ENCODE measurements at regions not wholly inside any gene's neighbourhood (a gene's known extent, or its start where the extent isn't known, plus 50 kb on each side); places are given as distances from the start of the nearest gene placed in this dataset.

GRCh38 chr7:49022448-49022847, 98.1 kb downstream of the CDC14C start (continued):
- TF ChIP-seq JAZF1 (CRISPR knock-in tag; IDR thresholded peaks at IDR 0.05) (no peak), KAT7 (CRISPR knock-in tag; IDR thresholded peaks at IDR 0.05; ENCODE audit: borderline replicate concordance) (no peak), FOXJ3 (CRISPR knock-in tag; IDR thresholded peaks at IDR 0.05; ENCODE audit: borderline replicate concordance) (no peak), ZNF396 (CRISPR knock-in tag; IDR thresholded peaks at IDR 0.05; ENCODE audit: borderline replicate concordance) (no peak), CDX4 (CRISPR knock-in tag; IDR thresholded peaks at IDR 0.05; ENCODE audit: borderline replicate concordance) (no peak), CTCF (IDR thresholded peaks at IDR 0.05) (no peak)

- Mint-ChIP-seq H3K36me3 (peaks cover 9% of the 10 kb centered on the region), H3K27ac (peak overlapping the region; percentile 83), H3K9me3 (peaks cover 10% of the 10 kb centered on the region), H3K4me3 (no peak overlapping the region), H3K4me1 (peaks cover 57% of the 10 kb centered on the region), H3K27me3 (ENCODE audit: low read depth) (no peaks in the 10 kb centered on the region)
- peak; percentile 59 for DNase-seq (ENCODE audit: low spot score)
- ATAC-seq: peak; percentile 83
- ChIA-PET POLR2A (no interaction called here), CTCF (interaction anchor here (1.3 to 2.0 kb wide), 2 partner anchors 15 to 21 kb away, joined by 3 to 7 read pairs; no protein-coding TSS in a partner anchor)
- TF ChIP-seq ZSCAN18 (CRISPR knock-in tag; IDR thresholded peaks at IDR 0.05) (no peak), SMAD3 (CRISPR knock-in tag; IDR thresholded peaks at IDR 0.05; ENCODE audit: borderline replicate concordance) (no peak), NFATC4 (CRISPR knock-in tag; IDR thresholded peaks at IDR 0.05) (no peak), IRF2 (CRISPR knock-in tag; IDR thresholded peaks at IDR 0.05; ENCODE audit: borderline replicate concordance, low read depth) (no peak), USF1 (CRISPR knock-in tag; IDR thresholded peaks at IDR 0.05) (no peak), E2F5 (CRISPR knock-in tag; IDR thresholded peaks at IDR 0.05) (peak; percentile 34; the same call in 1 of the 2 replicates), MXD4 (CRISPR knock-in tag; IDR thresholded peaks at IDR 0.05; ENCODE audit: borderline replicate concordance) (peak; percentile 43; the same call in 1 of the 2 replicates), ZNF423 (CRISPR knock-in tag; IDR thresholded peaks at IDR 0.05) (no peak), ZNF671 (CRISPR knock-in tag; IDR thresholded peaks at IDR 0.05) (no peak), ZNF532 (CRISPR knock-in tag; IDR thresholded peaks at IDR 0.05; ENCODE audit: borderline replicate concordance) (0 out of 2 replicates have a peak, but pooled peaks have one; percentile 39), FOXP4 (CRISPR knock-in tag; IDR thresholded peaks at IDR 0.05) (no peak), ZBTB21 (CRISPR knock-in tag; IDR thresholded peaks at IDR 0.05; ENCODE audit: borderline replicate concordance) (no peak), MAX (CRISPR knock-in tag; IDR thresholded peaks at IDR 0.05) (peak; percentile 51)
Observed at GRCh38 chr7:49023345-49024328, 99.3 kb downstream of the CDC14C start.
